H1 (cell line): ENCODE measurements at regions not wholly inside any gene's neighbourhood (a gene's known extent, or its start where the extent isn't known, plus 50 kb on each side); places are given as distances from the start of the nearest gene placed in this dataset.

Source experiments
- ASH2L ChIP-seq: fragments of 200-600, 300-600 bp; sonication (generic); IDR thresholded peaks from one replicate; pipeline ENCODE4 v1.7.1; 2017; ENCODE audit warnings: low read length
- BRCA1 ChIP-seq: IDR thresholded peaks from 2 replicates; pipeline ENCODE4 v1.6.1; 2012; ENCODE audit warnings: low read depth, low read length, improper control_type of control experiment
- CEBPB ChIP-seq: IDR thresholded peaks from 2 replicates; pipeline ENCODE4 v1.6.1; 2012; ENCODE audit warnings: low read depth, low read length
- JUN ChIP-seq: IDR thresholded peaks from 2 replicates; pipeline ENCODE4 v1.6.1; 2011; ENCODE audit warnings: low read depth, mild to moderate bottlenecking, improper control_type of control experiment, low read length
- RNF2 ChIP-seq: fragments of 200-900, 300-1000 bp; sonication (generic); IDR thresholded peaks from 2 replicates; pipeline ENCODE4 v1.7.1; 2016; ENCODE audit warnings: borderline replicate concordance, low read depth, mild to moderate bottlenecking, antibody characterized with exemption, low read length; ENCODE audit not compliant: poor library complexity, severe bottlenecking; ENCODE audit errors: missing control alignments
- SRF ChIP-seq: IDR thresholded peaks from 2 replicates; pipeline ENCODE4 v1.6.1; 2011; ENCODE audit warnings: mild to moderate bottlenecking, low read depth, low read length, moderate library complexity
- SUZ12 ChIP-seq: fragments of 200-600 bp; sonication (generic); IDR thresholded peaks from 2 replicates; pipeline ENCODE4 v1.6.1; 2012; ENCODE audit warnings: mild to moderate bottlenecking, inconsistent platforms, low read length, moderate library complexity, mixed read lengths
- TF ChIP-seq, protein P1 (sequence below), 3 experiments: IDR thresholded peaks; 1 replicate in 2 of 3; 2 replicates in 1 of 3; pipeline versions ENCODE4 v1.5.1 to v1.6.1; 2011; ENCODE audit warnings: low read length in 3 of 3, mild to moderate bottlenecking in 3 of 3, inconsistent platforms in 2 of 3, low read depth in 1 of 3, moderate library complexity in 1 of 3; ENCODE audit not compliant: insufficient read depth in 1 of 3; ENCODE audit errors: control extremely low read depth in 1 of 3

DNA sequence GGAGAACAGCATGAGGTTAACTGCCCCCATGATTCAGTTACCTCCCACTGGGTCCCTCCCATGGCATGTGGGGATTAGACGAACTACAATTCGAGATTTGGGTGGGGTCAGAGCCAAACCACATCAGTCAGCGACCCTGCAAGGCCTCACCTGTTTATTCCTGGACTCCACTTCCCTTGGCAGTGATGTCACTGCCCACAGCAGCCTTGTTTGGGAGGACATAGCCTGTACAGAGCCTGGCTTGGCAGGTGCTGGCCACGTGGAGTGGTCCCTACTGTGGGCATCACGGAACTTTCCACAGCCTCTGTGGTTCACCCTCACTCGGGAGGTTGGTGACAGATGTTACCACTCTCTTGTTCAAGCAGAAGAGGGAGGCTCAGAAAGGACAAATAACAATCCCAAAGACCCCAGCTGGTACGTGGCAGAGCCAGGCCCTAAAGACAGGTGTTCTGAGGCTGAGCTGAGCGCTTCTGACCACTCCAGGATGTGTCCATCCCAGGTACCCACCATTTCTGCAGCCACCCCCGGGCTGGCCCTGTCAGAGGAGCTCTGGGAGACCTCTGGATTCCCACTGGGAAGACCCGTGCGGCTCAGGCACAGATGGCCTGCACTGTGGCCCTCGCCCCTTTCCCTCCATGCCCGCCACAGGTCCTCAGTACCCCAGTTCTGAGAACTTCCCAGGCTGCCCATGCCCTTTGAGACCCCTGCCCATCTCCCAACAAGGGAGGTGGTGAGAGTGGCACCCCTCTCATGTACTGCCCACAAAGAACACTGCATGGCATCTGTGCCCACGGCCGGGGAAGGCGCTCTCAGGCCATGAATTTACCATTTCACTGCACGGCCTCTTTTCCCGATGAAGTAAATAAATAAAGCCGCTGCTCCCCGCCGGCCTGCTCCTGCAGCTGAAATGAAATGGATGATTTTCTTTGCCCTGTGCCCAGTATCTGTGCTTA lies 605.8 kb downstream of the TBC1D22A start (continued):
- TF ChIP-seq BRCA1 (no peak), RNF2 (no peak), ASH2L (no peak), JUN (no peak), CEBPB (no peak), SRF (no peak), SUZ12 (no peak)
- TF ChIP-seq, protein P1, sequence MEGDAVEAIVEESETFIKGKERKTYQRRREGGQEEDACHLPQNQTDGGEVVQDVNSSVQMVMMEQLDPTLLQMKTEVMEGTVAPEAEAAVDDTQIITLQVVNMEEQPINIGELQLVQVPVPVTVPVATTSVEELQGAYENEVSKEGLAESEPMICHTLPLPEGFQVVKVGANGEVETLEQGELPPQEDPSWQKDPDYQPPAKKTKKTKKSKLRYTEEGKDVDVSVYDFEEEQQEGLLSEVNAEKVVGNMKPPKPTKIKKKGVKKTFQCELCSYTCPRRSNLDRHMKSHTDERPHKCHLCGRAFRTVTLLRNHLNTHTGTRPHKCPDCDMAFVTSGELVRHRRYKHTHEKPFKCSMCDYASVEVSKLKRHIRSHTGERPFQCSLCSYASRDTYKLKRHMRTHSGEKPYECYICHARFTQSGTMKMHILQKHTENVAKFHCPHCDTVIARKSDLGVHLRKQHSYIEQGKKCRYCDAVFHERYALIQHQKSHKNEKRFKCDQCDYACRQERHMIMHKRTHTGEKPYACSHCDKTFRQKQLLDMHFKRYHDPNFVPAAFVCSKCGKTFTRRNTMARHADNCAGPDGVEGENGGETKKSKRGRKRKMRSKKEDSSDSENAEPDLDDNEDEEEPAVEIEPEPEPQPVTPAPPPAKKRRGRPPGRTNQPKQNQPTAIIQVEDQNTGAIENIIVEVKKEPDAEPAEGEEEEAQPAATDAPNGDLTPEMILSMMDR (IDR thresholded peaks at IDR 0.05; ENCODE audit: control extremely low read depth in 1 of 3, insufficient read depth in 1 of 3, low read depth in 1 of 3, low read length in 3 of 3) = no peak
